GM21390 (cell line): ENCODE measurements at regions not wholly inside any gene's neighbourhood (a gene's known extent, or its start where the extent isn't known, plus 50 kb on each side); places are given as distances from the start of the nearest gene placed in this dataset.

Experiments
- ATAC-seq: cut with Tn5 transposase; IDR thresholded peaks from one replicate; pipeline ENCODE4 v1.9.1; 2021; ENCODE audit not compliant: unreplicated experiment

- no peak for ATAC-seq
Observed at GRCh38 chr1:239779962-239780361, 311.7 kb upstream of the FMN2 start.

- no peak for ATAC-seq
Observed at GRCh38 chr1:239784896-239785295, 306.8 kb upstream of the FMN2 start.

GRCh38 chr1:239785576-239785975 lies 306.1 kb upstream of the FMN2 start:
- no peak for ATAC-seq

GRCh38 chr1:239786464-239786863 lies 305.2 kb upstream of the FMN2 start:
- no peak for ATAC-seq

GRCh38 chr1:239792157-239792556 lies 299.5 kb upstream of the FMN2 start:
- ATAC-seq = no peak

GRCh38 chr1:239795304-239795703 lies 296.4 kb upstream of the FMN2 start:
- ATAC-seq = no peak

- ATAC-seq = no peak
Observed at GRCh38 chr1:239799617-239800016, 292.1 kb upstream of the FMN2 start.

GRCh38 chr1:239800861-239801260 lies 290.8 kb upstream of the FMN2 start:
- ATAC-seq = no peak

- no peak for ATAC-seq
Observed at GRCh38 chr1:239802275-239802674, 289.4 kb upstream of the FMN2 start.

GRCh38 chr1:239803781-239804180 lies 287.9 kb upstream of the FMN2 start:
- no peak for ATAC-seq

- no peak for ATAC-seq
Observed at GRCh38 chr1:239804266-239804665, 287.4 kb upstream of the FMN2 start.

GRCh38 chr1:239805042-239805441 lies 286.6 kb upstream of the FMN2 start:
- ATAC-seq = no peak

- ATAC-seq = no peak
Observed at GRCh38 chr1:239805851-239806772, 285.6 kb upstream of the FMN2 start.

GRCh38 chr1:239806897-239807296 lies 284.8 kb upstream of the FMN2 start:
- no peak for ATAC-seq

GRCh38 chr1:239807361-239807760 lies 284.3 kb upstream of the FMN2 start:
- ATAC-seq = no peak

GRCh38 chr1:239810061-239810481 lies 281.6 kb upstream of the FMN2 start:
- no peak for ATAC-seq

- no peak for ATAC-seq
Observed at GRCh38 chr1:239811211-239811885, 280.3 kb upstream of the FMN2 start.

GRCh38 chr1:239812580-239812979 lies 279.1 kb upstream of the FMN2 start:
- ATAC-seq = no peak

- no peak for ATAC-seq
Observed at GRCh38 chr1:239814306-239814881, 277.3 kb upstream of the FMN2 start.

- no peak for ATAC-seq
Observed at GRCh38 chr1:239815074-239815473, 276.6 kb upstream of the FMN2 start.

- no peak for ATAC-seq
Observed at GRCh38 chr1:239816081-239816782, 275.5 kb upstream of the FMN2 start.
